ENCODE measurements at regions not wholly inside any gene's neighbourhood (a gene's known extent, or its start where the extent isn't known, plus 50 kb on each side); places are given as distances from the start of the nearest gene placed in this dataset.
"Not testable (repeated sequence)": the region's sequence is repeated elsewhere in the genome, so short reads cannot be mapped to it uniquely, and the experiment has no call there.

DNA sequence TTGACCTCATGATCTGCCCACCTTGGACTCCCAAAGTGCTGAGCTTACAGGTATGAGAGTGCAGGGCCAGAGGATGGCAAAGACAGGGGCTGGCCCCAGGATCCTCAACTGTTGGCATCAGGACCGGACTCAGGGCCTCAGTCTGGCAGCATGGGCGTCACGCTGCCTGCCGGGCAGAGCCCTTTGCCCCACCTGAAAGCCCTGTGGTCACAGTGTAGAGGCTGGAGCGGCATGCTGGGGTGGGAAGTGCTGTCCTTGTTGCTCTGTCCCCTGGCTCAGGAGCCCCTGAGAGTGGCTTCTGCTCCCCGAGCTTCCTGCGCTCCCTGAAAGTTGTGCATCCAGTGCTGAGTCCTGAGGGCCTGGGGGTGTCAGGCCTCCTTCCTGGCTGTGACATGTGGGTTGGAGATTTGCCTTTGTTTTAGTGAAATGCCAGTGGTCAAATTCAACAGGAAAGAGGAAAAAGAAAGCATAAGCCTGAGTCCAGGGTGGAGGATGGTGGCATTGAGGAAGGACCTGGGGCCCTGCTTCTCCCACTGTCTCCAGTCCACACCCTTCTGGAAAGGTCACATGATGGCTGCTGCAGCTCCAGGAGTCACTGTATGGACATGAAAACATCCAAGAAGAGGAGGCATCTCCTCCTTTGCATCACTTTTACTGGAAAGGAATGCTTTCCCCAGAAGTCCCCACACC, 147.2 kb downstream of the OR4M2 start:
- peaks cover 4% of the 10 kb centered on the region for H3K27me3 Mint-ChIP-seq
- intact Hi-C loops (cut with micrococcal nuclease): no loop called here
- no peaks in the 10 kb centered on the region for H3K4me1 Mint-ChIP-seq (ENCODE audit: low read depth)
- H3K9me3 Mint-ChIP-seq: no peaks in the 10 kb centered on the region
- no peak overlapping the region for H3K27ac Mint-ChIP-seq
- H3K4me3 Mint-ChIP-seq: no peak overlapping the region
- H3K36me3 Mint-ChIP-seq (ENCODE audit: low read depth): no peaks in the 10 kb centered on the region

DNA sequence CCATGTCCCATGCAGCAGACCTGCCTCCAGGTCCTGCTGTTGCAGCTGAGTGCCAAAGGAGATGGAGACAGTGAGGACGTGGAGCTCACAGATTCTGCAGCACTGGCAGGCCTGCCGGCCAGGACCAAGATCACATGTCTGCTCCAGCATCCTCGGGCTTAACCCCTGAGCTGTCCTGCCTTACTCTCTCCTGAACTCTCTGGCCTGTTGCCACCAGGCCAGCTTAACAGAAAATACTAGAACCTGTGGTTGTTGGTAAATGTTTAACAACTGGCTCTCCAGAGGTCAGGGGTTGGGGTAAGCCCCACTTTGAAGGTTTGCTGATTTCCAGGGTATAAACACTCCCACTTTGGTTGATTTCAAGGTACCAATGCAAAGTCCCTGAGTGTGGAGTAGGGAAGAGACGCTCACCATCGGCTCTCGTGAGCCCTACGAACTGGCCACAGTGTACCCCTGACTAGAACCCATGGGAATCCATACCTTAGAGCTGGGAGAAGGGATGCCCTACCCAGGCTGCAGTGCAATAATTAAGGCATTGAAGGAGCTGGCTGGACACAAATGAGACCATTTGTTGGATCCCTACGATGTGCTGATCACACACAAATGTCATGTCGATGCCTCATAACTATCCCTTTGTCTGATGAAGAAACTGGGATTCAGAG, 147.9 kb downstream of the OR4M2 start:
- intact Hi-C loops (cut with micrococcal nuclease): no loop called here
- Mint-ChIP-seq H3K27me3 (peaks cover 4% of the 10 kb centered on the region), H3K36me3 (ENCODE audit: low read depth) (no peaks in the 10 kb centered on the region), H3K27ac (no peak overlapping the region), H3K4me3 (no peak overlapping the region), H3K9me3 (no peaks in the 10 kb centered on the region), H3K4me1 (ENCODE audit: low read depth) (no peaks in the 10 kb centered on the region)

DNA sequence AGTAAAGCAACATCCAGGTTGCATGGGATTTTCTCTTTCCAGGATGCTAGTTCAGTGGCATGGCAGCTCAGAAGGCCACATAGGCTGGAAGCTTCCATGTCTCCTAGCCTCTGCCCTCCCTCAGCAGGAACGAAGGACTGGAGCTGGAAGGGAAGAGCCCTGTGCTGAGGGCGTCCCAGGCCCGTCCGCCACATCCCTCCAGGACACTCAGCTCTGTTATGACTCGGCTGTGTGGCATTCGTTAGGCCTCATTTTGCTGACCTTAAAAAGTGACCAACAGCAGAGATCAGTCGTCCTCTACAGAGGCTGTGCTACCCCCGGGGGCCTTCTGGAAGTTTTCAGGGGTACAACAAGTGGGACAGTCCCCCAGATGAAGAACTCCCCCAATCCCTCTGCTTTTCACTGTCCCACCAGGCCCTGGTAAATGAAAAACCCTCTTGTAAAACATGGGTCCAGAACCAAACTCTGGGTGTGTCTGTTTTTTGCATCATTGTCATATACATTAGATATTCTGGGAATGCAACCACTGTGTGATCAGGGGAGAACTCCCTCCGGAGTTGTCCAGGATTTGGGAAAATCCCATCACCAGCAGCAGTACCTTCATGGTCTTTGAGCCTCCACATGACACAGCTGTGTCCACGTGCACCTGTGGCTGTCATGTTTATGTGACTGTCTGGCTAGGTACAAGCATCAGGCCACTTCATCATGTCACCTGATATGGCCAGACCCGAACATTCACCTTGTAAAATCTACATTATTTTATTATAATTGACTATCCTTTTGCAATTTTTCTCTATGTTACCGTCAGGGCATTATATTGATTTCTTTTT, 149.9 kb downstream of the OR4M2 start:
- no peak overlapping the region for H3K27ac Mint-ChIP-seq
- no peaks in the 10 kb centered on the region for H3K36me3 Mint-ChIP-seq (ENCODE audit: low read depth)
- H3K4me1 Mint-ChIP-seq (ENCODE audit: low read depth): no peaks in the 10 kb centered on the region
- peaks cover 2% of the 10 kb centered on the region for H3K27me3 Mint-ChIP-seq
- intact Hi-C loops (cut with micrococcal nuclease): loop anchor here (1.0 kb wide), 1 partner anchor 11 kb away; no protein-coding TSS in a partner anchor
- no peak overlapping the region for H3K4me3 Mint-ChIP-seq
- H3K9me3 Mint-ChIP-seq: no peaks in the 10 kb centered on the region

DNA sequence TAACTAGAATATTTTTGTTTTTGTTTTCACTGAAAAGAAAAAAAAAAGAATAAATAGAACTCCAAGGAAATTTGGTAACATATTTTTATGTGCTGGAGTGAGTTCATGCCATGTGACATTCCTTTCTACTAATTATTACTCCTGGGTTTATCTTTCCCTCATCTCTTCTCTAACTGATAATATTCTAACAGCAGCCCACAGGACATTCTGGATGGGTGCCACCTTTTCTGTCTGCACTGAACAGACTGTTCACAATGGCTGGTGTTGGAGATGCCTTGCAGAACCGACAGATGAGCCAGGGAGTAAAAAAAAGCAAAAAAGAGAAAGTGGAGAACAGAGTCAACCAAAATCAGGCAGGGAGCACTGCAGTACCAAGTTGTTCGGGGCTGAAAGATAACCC, 151.3 kb downstream of the OR4M2 start:
- intact Hi-C loops (cut with micrococcal nuclease): no loop called here
- Mint-ChIP-seq H3K36me3 (ENCODE audit: low read depth) (no peaks in the 10 kb centered on the region), H3K27ac (no peak overlapping the region), H3K4me1 (ENCODE audit: low read depth) (no peaks in the 10 kb centered on the region), H3K9me3 (no peaks in the 10 kb centered on the region), H3K4me3 (no peak overlapping the region), H3K27me3 (peaks cover 3% of the 10 kb centered on the region)

DNA sequence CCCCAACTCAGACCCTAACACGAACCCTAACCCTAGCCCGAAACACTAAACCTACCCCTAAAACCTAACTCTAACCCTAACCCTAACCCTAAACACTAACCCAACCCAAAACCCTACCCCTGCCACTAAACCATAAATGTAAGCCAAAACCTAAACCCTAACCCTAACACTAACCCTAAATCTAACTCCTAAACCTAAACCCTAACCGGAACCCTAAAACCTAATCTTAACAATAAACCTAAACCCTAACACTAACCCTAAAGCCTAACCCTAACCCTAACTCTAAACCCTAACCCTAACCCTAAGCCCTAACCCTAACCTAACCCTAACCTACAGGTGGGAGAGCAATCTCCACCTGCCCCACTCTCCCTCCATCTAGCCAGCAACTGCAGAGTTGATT, 152.3 kb downstream of the OR4M2 start:
- Mint-ChIP-seq H3K27me3 (peaks cover 3% of the 10 kb centered on the region), H3K27ac (no peak overlapping the region), H3K4me3 (no peak overlapping the region), H3K36me3 (ENCODE audit: low read depth) (no peaks in the 10 kb centered on the region), H3K4me1 (ENCODE audit: low read depth) (no peaks in the 10 kb centered on the region), H3K9me3 (no peaks in the 10 kb centered on the region)
- intact Hi-C loops (cut with micrococcal nuclease): no loop called here

DNA sequence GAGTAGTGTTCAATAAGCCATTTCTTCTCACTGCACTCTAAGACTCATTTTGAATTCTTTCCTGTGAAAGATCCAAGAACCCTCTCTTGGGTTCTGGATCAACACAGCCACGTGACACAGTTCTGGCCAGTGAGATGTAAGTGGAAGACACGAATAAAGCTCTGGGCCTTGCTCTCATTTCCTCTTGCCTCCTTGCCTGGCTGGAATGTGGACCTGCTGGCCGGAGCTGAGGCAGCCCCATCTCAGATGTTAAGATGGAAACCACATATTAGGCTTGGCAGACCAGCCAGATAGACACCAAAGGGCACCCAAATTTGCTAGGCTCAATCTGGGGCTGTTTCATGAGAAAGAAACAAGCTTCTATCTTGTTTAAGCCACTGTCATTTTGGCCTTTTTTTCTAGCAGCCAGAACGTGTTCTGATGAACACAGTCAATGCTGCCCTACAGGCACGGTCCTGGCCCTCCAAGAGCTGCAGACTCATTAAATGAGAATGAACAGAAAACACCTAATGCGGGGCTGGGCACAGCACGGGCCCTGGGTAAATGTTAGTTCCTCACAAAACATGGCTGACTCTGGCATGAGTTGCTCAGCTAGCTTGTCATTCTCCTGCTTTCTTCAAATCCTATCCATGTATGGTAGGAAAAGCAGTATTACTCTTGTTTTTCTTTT, 155.1 kb downstream of the OR4M2 start:
- H3K4me1 Mint-ChIP-seq (ENCODE audit: low read depth); H3K36me3 Mint-ChIP-seq (ENCODE audit: low read depth); H3K27me3 Mint-ChIP-seq; H3K4me3 Mint-ChIP-seq; H3K27ac Mint-ChIP-seq; intact Hi-C loops (cut with micrococcal nuclease); H3K9me3 Mint-ChIP-seq: not testable (repeated sequence)

DNA sequence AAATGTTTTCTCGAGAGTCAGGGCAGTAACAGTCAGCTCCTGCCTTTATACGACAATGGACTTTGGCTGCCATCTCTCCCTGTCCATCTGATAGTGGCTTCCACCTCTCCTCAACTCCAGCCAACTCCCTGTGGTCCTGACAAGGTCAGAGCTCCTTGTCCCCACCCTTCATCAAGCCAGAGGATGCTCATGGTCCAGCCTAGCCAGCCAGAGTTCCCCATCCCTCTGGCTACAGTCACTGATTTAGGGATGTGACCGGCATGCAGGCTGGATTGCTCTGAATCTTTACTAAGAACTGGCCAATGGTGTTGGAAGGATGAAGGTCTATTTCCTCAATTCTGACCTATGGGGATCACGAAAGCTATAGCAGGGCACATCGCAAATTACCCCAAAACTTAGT, 156.1 kb downstream of the OR4M2 start:
- Mint-ChIP-seq H3K9me3 (no peaks in the 10 kb centered on the region), H3K27ac (no peak overlapping the region), H3K4me3 (no peak overlapping the region), H3K4me1 (ENCODE audit: low read depth) (peaks cover 5% of the 10 kb centered on the region), H3K36me3 (ENCODE audit: low read depth) (no peaks in the 10 kb centered on the region), H3K27me3 (peaks cover 14% of the 10 kb centered on the region)
- intact Hi-C loops (cut with micrococcal nuclease): no loop called here

DNA sequence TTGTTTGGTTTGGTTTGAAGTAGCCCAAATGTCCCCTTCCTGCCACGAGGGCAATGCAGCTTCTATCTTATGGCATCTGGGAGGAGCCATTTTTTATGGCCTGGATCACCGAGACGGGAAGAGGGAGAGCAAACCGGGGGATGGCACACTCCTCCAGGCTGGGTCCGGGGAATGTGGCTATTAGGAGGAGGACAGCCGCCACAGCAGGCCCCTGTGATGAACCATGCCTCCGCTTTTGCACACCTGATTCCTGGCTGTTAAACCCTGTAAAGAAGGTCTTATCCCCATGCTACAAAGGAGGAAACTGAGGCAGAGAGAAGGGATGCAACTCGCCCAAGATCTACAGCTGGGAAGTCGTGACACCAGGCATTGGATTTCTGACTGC, 157.6 kb downstream of the OR4M2 start:
- no peaks in the 10 kb centered on the region for H3K9me3 Mint-ChIP-seq
- no peak overlapping the region for H3K27ac Mint-ChIP-seq
- H3K36me3 Mint-ChIP-seq (ENCODE audit: low read depth): no peaks in the 10 kb centered on the region
- peaks cover 14% of the 10 kb centered on the region for H3K27me3 Mint-ChIP-seq
- H3K4me3 Mint-ChIP-seq: no peak overlapping the region
- H3K4me1 Mint-ChIP-seq (ENCODE audit: low read depth): peaks cover 5% of the 10 kb centered on the region
- intact Hi-C loops (cut with micrococcal nuclease): no loop called here

DNA sequence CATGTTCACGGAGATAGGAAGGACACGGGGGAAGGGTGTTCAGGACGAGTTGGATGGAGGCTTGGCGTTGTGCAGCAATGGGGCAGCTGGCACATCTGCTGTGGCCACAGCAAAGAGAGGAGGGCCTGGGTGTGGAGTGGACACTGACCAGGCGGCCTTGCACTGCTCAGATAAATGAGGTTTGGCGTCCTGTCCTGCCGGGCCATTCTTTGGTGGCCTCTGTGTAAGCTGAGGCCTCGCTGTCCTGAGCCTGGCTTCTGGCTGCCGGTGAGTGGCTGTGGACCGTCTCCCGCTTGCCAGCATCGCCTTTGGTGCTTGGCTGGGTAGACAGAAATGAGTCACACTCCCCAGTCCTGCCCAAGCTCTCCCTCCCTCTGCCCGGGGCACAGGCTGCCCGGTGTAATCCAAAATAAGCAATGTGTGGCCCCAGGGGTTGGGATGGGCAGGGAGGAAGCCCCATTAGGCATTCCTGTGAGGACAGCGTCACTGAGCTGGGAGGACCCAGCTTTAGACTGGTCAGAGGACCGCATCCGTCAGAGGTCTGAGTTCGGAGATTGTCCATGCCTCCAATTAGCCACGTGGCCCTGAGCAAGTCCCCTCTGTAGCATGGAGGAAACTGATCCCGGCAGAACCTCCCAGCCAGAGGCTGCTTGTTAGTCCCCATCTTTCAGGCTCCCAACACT, 158.1 kb downstream of the OR4M2 start:
- H3K27me3 Mint-ChIP-seq: peaks cover 14% of the 10 kb centered on the region
- H3K9me3 Mint-ChIP-seq; H3K27ac Mint-ChIP-seq; H3K4me3 Mint-ChIP-seq; H3K36me3 Mint-ChIP-seq (ENCODE audit: low read depth); H3K4me1 Mint-ChIP-seq (ENCODE audit: low read depth); intact Hi-C loops (cut with micrococcal nuclease): not testable (repeated sequence)

DNA sequence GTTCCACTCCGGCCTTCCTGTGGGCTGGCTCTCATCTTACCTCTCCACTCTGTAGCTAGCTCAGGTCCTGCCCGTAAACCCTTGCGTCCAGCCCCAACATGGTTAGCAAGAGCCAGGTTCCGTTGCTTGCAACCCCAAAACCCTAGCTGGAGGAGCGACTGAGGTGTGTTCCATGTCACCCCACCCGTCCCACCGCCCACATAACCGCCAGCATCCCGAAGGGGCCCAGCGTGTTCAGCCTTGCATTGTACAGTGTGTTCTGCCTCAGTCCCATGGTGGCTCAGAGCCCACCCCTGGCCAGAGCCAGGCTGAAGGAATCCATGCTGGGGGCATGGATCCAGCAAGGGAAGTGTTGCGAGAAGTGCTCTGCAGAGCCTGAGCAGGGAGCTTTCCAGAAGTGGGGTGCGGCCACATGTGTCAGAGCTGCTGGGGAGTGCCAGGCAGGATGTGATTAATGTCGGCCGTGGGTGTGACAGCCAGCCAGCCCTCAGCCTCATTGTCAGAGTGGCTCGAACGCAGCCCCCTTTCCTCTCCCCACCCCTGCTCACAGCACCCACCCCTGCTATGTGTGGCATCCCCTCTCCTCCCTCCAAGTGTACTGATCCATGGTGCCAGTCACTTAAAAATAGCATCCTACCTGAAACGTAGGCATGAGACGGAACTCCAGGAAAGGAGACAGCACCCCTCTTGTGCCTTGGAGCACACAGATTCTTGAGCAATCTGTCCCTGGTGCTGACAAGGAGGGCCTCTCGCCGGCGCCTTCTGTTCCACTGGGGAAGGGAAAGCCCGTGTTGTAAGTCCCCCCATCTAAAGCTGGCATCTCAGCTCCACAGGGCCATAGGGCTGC, 158.9 kb downstream of the OR4M2 start:
- H3K4me3 Mint-ChIP-seq; H3K27ac Mint-ChIP-seq; H3K4me1 Mint-ChIP-seq (ENCODE audit: low read depth); H3K9me3 Mint-ChIP-seq; intact Hi-C loops (cut with micrococcal nuclease); H3K36me3 Mint-ChIP-seq (ENCODE audit: low read depth): not testable (repeated sequence)
- peaks cover 14% of the 10 kb centered on the region for H3K27me3 Mint-ChIP-seq

DNA sequence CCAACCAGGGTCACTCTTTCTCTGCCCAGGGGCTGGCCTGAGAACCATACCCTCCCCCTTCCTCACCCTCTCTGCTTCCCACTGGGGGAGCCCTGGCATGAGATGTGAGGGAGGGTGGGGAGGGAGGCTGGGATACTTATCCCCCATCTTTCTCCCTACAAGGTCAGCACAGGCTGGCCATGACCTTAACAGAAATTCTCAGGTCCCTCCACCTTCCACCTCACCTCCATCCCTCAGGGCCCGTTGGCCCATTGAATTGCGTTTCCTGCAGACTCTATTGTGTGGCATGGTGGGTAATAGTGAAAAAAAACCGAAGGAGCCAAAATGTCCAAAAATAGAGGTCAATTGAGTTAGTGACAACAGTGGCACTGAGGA, 159.5 kb downstream of the OR4M2 start:
- Mint-ChIP-seq H3K36me3 (ENCODE audit: low read depth) (no peaks in the 10 kb centered on the region), H3K4me1 (ENCODE audit: low read depth) (peaks cover 5% of the 10 kb centered on the region), H3K4me3 (no peak overlapping the region), H3K9me3 (no peaks in the 10 kb centered on the region), H3K27me3 (peaks cover 14% of the 10 kb centered on the region), H3K27ac (no peak overlapping the region)
- intact Hi-C loops (cut with micrococcal nuclease): no loop called here

DNA sequence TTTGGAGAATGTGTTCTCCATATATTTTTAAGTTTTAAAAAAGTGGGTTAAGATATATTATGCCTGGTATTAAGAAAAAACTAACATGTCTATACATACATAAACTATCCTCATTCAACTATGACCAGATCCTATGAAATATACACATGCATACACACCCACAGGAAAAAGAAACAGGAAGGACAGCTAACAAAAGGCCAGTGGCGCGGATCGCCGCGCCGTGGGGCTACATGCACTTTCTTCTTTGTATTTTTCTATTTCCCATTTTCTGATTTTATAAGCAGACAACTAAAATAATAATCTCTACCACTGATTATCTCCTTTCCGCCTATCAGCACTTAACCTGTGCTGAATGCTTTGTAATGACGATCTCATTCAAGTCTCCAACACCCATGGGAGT, 160.1 kb downstream of the OR4M2 start:
- Mint-ChIP-seq H3K27me3 (peaks cover 17% of the 10 kb centered on the region), H3K9me3 (no peaks in the 10 kb centered on the region), H3K4me3 (no peak overlapping the region), H3K4me1 (ENCODE audit: low read depth) (peaks cover 5% of the 10 kb centered on the region), H3K27ac (no peak overlapping the region), H3K36me3 (ENCODE audit: low read depth) (no peaks in the 10 kb centered on the region)
- intact Hi-C loops (cut with micrococcal nuclease): no loop called here

DNA sequence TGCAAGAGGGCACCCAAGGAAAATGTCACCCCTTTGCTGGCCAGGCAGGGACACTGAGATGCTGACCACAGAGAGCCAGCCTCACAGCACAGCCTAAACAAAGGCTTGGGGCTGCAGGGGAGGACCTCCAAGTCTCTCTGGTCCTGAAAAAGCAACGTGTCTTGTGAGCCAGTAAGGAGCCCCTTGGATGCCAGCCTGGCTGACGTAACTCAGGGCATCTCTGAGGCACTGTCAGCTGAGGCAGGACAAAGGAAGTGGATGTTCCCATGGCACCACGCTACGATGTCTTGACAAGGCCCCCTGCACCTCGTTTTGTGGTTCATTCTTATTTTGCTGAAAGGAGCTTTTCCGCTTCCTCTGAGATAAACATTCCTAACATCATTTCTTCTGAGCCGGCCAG, 160.7 kb downstream of the OR4M2 start:
- H3K36me3 Mint-ChIP-seq (ENCODE audit: low read depth): no peaks in the 10 kb centered on the region
- H3K4me3 Mint-ChIP-seq: no peak overlapping the region
- peaks cover 17% of the 10 kb centered on the region for H3K27me3 Mint-ChIP-seq
- H3K9me3 Mint-ChIP-seq: no peaks in the 10 kb centered on the region
- H3K4me1 Mint-ChIP-seq (ENCODE audit: low read depth): peaks cover 6% of the 10 kb centered on the region
- intact Hi-C loops (cut with micrococcal nuclease): loop anchor here (1.0 kb wide), 1 partner anchor 11 kb away; no protein-coding TSS in a partner anchor
- no peak overlapping the region for H3K27ac Mint-ChIP-seq
